Activated T-cell treated with anti-CD3 and anti-CD28 coated beads for 48 hours (primary cell): ENCODE measurements at regions not wholly inside any gene's neighbourhood (a gene's known extent, or its start where the extent isn't known, plus 50 kb on each side); places are given as distances from the start of the nearest gene placed in this dataset.
"Not testable (repeated sequence)": the region's sequence is repeated elsewhere in the genome, so short reads cannot be mapped to it uniquely, and the experiment has no call there.

Experiments used
- DNase-seq: peaks from one replicate; pipeline ENCODE4 v3.0.0-alpha.2; 2020; ENCODE audit warnings: low read depth

DNA sequence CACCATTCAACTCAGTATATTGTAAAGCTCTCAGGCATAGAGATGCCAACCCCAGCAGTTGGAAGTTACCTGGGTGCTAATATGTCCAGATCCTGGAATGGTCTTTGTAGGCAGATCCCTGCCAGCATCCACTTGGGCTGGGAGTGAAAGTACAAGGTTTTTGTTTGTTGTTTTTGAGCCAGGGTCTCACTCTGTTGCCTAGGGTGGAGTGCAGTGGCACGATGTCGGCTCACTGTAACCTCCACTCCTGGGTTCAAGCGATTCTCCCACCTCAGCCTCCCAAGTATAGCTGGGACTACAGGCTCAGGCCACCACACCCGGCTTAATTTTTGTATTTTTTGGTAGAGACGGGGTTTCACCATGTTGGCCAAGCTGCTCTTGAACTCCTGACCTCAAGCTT, 177.6 kb downstream of the IRF8 start:
- DNase-seq: no peak

DNA sequence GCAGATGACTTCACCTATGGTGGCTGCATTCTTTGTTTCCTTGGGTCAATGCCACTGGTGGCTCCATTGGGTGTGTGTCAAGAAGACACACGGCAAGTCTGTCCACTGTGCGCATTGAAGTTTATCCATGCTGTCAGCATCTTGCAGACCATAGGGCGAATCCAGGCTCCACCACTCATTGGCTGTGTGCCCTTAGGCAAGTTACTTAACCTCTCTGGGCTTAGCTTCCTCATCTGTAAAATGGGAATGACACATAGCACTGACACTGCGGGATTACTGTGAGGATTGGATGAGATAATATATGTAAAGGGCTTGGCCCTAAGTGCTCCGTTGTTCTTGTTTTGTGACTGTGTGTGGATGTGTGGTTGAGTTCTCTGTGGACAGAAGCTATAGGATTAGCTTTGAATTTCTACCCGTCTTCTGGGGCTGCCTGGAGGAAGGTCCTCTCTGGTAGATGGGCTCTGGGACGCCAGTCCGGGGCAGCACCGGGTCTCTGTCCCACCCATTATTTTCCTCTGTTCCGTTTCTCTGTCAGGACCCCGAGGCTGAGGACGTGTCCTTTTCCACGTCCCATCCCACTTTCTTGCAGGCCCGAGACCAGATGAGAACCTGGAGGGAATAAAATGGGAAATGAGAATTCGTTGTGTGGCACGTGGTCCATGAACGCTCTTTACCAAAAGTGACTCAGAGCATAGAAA, 178.4 kb downstream of the IRF8 start:
- no peak for DNase-seq

DNA sequence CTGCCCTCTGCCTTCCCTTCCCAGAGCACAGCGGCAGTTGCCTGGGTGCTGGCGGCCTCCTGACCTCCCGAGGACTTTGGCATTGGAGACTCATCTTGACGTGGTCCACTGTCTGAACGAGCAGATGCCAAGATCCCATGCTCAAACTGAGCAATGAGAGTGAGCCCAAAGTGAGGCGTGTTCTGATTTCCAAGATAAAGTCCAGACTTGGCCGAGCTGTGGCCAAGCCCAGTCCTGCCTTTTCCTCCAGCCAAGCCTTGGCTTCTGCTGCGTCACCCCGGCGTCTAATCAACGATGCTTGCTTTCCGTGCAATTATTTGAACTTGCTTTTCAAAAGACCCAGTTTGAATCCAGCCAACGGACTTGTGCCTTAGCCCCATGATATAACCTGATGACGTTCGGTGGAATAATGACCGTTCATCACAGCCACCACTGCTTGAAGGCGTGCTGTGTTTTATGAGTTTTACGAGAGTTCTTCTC, 179.2 kb downstream of the IRF8 start:
- no peak for DNase-seq

DNA sequence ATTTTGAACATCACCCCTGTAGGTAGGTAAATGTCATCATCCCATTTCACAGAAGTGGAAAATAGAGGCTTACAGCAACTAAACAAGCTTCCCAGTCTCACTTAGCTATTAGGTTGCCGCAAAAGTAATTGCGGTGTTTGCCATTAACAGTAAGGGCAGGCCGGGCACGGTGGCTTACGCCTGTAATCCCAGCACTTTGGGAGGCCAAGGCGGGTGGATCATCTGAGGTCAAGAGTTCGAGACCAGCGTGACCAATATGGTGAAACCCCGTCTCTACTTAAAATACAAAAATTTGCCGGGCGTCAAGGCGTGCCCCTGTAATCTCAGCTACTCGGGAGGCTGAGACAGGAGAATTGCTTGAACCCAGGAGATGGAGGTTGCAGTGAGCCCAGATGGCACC, 179.7 kb downstream of the IRF8 start:
- DNase-seq: not testable (repeated sequence)

DNA sequence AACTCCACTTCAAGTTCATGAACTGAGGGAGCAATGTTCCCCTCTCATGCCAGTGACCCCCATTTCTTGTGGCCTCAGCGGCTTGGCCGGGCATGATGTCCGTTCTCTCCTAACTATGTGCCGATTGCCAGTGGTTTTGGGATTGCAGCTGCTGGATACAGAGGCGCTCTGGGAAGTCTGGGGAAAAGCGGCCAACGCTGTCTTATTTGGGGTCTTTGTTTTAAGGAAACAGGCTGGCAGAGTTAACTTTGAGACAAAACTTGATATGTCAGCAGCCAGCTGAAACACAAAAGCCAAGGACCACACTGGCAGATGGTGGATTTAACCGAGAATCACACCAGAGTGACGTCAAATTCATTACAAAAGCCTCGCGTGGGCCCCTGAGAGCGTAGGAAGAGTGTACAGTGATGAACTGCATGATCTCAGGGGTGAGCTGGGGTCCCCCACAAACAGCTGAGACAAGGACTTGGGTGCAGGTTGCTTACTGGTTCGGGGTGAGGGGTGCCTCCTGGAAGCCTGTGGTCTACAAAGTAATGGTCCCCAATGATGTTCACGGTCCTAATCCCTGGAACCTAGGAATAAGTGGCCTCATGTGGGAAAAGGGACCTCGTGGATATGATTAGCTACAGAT, 180.4 kb downstream of the IRF8 start:
- DNase-seq: no peak

DNA sequence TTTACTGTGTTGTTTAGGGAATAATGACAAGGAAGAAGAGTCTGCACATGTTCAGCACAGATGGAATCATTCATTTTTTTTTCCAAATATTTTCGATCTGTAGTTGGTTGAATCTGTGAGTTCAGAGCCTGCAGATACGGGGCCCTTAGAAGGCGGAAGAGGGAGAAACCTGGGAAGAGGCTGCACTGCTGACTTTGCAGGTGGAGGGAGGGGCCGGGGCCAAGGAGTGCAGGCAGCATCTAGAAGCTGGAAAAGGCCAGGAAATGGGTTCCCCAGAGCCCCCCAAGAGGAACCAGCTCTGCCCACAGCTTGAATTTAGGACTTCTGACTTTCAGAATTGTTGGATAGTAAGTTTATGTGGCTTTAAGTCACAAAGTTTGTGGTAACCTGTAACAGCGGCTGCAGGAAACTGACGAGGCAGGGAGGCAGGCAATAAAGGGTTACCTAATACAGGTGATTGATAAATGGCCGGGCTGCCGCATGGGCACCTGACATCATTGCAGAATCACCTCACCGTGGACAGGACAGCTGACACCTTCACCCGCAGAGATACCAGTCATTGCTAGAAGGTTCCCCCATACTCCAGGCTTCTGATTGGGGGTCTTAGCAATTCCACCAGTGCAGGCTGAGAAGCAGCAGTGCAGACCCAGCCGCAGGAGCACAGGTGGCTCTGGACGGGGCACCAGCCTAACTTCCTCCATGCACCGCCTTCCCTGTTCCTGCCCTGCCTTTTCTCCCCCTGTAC, 181.3 kb downstream of the IRF8 start:
- DNase-seq: no peak

DNA sequence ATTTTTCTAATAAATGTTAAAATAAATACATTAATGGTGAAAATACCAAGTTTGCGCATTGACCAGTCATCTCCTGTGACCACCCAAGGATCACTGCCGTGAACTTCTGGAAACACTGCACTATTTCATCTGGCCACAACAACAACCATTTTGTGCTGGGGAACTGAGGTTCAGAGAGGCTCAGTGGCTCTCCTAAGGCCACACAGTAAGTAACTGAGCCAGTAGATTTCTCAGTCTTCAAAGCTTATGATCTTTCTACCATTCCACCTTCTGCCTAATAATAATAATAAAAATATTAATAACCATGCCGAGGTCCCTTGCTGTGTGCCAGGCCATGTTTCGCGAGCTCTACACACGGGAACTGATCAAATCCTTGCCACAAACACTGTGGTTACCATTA, 182.0 kb downstream of the IRF8 start:
- no peak for DNase-seq

DNA sequence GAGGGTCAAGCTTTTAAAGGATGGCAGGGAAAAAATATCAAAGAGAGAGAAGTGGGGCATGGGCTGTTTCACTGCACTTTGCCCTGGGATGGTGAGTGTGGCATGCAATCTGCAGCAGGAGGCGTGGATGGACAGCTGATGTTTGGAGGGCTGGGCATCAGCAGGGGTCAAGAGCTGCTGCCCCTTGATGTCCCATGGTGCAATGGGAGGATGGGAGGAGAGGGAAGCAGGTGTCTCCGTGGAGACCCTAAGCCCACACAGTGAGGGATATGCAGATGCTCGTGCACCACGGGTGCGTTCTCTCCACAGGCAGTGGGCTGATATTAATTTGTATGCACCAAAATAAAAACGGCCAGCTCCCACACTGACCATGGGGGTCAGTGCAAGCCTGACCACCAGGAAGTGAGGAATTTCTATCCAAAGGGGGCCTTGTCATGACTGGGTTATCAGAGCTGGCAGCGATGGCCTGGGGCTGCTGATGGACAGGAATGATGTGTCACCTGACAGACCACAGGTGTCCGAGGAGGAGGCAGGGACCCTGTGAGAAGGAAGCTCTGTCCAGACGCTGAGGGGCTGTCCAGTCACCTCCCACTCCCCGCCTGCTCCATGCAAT, 183.6 kb downstream of the IRF8 start:
- no peak for DNase-seq

DNA sequence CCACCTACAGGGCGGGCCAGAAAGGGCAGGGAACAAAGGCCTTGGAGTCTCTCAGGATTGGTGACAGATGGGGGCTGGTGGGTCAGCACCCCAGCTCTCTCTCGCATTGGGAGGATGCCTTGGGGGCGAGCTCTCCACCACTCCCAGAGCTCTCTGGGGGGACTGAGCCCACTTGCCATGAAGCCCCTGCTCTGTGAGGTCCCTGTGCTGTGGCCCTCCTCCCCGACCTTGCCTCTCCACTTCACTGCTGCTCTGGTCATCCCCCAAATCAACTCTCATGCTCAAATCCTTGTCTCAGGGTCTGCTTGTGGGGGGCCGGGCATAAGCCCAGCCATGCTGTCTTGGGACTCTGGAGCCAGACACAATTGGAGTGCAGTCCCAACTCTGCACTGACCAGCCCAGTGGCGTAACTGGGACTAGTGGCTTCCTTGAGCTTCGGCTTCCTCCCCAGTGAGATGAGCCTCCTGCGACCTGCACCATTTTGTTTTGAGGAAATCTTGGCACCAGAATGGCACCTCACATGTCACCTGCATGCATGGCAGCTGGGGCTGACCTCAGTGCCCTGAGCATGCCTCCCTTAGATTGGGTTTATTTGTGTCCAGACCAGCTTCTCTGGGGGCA, 184.5 kb downstream of the IRF8 start:
- no peak for DNase-seq

DNA sequence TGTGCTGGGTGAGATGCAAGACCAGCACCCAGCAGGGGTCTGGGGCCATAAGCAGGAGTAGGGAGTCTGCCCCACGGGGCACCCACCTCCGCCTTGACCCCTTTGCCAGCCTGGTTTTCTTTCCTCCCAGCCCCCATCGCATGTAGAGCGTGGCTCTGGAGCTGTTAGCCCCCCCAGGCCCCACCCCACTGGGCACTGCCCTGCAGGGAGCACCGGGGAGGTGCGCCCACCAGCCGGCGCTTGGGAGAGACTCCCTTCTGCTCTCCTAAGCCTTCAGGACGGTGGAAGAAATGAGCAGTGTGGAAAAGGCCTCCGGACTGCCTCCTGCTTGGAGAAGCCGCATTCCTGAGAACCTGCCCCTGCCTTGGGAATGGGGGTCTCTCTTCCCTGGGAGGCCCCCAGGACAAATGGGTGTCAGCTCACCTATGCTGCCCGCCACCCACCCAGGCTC, 186.2 kb downstream of the IRF8 start:
- no peak for DNase-seq

DNA sequence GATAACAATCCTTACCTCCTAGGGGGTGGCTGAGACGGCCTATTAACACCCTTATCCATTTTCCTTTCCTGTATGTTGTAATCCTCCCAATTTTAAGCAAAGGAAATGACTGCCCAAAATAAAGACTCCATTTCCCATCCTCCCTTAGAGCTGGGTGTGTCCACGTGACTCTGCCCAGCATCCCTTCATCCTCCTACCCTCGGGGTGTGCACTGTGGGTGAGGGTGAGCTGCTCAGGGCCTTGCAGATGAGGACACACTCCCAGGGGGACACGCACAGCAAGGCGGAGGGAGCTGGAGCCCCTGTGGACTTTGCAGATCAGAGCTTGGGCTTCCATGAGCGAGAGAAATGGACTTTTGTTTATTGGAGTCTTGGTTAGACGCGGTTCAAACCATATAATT, 186.8 kb downstream of the IRF8 start:
- no peak for DNase-seq

DNA sequence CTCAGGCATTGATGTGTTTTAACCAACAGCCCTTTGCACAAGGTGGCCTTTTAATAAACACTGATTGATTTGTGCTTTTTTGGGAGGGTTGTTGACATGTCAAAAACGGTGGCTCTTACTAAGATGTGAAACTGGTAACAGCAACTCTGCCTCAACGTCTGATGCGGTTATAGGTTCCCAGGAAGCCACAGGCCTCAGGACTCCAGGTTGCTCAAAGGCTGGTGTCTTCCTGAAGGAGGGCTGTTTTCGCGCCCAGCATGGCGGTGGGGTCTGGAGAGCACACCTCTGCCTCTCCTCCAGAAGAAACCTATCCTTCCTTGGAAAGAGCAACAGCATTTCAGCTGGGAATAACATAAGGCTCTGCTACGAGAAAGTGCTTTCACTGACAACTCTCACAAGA, 187.5 kb downstream of the IRF8 start:
- no peak for DNase-seq

DNA sequence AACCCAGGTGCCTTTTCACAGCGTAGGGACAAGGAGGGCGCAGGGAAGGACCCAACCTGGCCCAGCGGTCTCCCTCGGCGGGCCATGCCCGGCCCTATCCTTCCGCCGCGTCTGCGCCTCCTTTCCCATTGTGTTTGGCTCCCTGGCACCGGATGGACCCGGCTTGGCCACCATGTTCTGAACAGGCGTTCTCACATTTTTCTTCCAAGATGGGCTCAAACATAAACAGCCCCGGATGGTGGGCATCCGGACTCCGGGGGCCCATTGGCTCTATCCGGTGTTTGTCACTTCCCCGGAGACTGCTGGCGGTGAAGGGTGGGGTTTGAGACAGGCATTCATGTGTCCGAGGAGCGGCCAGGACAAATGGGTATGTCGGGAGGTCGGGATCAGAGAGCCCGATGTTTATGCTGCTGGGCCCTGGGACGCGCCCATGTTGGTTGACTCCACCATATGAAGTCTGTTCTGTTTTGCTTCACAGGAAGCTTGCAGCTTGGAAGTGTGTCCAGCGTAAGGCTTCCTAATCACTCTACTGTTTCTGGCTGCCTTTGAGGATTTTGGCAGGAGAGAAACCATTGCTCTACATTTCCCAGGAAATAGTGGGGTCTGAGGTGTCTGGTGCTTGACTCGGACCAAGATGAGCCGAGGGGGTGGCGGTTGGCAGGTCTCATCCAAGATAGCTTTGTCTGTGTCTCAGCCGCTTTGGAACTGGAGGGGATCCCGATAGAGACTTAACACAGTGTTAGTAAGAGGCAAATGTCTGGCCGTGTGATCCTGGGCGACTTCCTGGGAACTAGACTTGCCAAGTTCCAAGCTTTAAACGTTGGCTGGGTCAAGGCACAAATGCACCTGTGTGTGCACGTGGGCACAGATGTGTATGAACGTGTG, 188.3 kb downstream of the IRF8 start:
- DNase-seq: no peak

DNA sequence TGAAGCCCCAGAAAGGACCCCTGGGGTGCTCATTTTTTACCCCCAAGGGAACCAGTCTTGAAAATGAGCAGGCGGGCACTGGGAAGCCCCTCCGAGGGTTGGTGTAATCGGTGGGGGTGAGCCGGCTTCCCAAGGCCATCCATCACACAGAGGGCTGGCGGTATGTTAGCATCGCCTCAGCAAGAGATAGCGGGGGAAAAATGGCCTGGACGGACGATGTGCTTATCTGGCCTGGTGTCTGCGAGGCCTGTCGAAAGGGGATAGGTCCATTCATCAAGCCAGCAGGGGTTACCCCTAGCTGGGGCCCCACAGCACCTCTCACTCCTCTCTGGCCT, 188.9 kb downstream of the IRF8 start:
- no peak for DNase-seq

DNA sequence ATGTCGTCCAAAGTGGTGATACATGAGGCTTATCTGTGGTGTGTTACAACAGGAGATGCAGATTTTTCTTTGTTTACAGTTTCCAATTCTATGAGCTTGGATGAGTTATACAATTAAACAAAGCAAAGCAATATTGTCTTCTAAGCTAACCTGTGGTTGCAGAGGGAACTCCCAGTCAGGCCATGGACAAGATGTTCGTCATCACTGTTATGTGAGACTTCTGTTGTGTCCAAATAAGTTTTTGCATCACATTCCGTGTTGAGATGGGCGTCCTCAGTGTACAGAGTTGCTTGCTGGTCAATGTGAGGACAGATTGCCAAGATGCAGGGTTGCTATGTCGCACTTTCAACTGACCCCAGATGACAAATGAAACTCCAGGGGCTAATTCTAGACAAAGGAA, 189.3 kb downstream of the IRF8 start:
- no peak for DNase-seq

DNA sequence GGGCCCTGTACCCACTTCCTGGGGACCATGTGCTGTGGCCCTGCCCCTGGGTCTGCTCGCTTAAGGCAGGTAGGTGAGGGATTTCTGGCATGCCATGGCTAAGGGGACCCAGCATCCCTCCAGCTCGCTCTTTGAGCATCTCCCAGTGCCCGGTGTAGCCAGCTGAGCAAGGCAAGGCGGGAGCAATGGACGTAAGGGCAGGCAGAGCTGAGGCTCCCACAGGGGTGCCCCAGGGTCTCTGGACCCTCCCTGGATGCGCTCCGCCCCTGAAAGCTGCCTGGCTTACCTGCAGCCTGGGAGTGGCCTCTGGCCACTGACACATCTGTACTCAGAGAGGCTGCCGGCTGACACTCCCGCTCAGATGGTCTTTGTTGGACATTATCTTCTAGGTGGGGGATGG, 189.9 kb downstream of the IRF8 start:
- DNase-seq: no peak

DNA sequence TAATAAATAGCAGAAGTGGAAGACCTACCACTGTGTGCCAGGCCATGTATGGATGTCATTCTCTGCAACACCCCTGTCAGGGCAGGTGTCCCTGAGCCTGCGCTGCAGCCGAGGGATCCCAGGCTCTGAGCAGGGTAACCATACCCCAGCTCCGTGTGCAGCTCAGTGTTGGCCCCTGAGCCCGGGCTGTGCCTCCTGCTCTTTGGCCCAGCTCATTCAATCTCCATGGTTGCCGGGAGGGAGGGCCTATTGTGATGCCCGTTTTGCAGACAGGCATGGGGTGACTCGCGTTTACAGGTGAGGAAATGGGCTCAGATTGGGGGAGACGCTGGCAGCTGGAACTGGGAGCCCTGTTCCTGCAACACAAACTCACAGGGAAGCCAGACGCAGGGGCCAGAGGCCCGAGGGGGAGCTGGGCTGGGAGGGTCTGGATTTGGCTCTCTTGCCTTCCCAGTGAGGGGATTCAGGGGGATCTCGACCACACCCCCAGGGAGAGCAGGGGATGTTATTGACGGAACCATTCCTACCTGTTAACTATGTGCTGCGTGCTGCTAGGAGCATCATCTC, 190.5 kb downstream of the IRF8 start:
- DNase-seq: no peak

DNA sequence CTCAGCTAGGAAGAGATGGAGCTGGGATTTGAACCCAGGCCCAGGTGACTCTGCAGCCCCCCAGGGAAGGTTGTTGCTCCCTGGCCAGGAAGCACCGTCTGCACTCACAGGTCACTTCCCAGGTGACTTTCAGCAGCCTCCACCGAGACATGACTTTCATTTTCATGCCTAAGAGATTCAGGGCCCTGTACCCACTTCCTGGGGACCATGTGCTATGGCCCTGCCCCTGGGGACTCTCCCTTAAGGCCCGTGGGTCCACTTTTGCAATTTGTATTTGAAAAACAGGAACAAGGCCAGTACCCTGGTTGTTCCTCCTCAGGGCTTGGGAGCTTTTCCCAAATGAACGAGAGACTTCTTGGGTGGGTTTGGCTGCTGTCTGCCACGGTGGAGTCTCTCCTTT, 191.0 kb downstream of the IRF8 start:
- DNase-seq: no peak

DNA sequence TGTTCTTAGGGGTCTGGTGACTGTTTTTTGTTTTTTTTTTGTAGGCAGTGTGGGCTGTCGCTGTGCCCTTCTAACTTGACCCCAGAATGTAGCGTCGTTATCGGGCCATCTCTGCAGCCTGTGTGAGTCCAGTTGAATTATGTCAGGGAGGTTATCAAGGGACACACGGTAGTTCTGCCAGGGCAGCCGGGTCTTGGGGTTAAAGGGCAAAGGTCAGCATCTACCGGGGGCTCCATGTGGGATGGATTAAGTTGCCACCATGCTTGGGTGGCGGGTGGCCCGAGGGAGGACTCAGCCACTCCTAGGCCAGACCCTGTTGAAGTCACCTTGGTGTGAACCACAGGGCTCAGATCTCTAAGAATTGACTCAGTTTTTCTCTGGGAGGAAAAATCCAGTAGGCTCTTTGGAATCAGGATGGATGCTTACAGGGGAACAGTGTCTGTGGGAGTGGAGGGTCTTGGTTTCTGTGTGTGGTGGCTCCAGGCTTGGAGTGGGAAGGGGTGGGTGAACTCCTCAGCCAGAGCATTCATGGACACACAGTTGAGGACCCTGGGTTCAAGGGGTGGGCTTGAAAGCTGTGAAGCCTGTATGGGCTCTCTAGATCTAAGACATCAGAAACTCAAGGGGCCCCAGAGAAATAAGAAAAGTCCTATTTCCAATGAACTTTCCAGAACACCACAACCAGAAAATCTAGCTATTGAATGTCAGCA, 191.7 kb downstream of the IRF8 start:
- DNase-seq: no peak

DNA sequence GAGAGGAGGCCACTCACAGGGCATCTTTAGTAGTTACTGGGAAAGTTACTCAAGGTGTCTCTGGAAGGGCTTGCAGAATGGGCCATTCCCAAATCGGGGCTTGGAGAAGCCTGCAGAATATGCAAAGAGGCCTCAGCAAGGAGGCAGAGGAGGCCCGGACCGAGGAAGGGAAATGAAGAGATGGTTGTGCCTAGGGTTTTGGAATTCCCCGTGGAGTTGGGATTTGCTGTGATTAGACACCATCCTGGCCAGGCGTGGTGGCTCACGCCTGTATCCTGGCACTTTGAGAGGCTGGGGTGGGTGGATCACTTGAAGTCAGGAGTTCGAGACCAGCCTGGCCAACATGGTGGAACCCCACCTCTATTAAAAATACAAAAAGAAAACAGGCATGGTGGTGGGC, 193.0 kb downstream of the IRF8 start:
- no peak for DNase-seq
